Endodermal cell (in vitro differentiated cells): ENCODE measurements at regions not wholly inside any gene's neighbourhood (a gene's known extent, or its start where the extent isn't known, plus 50 kb on each side); places are given as distances from the start of the nearest gene placed in this dataset.
"Not testable (repeated sequence)": the region's sequence is repeated elsewhere in the genome, so short reads cannot be mapped to it uniquely, and the experiment has no call there.

Source experiments
- DNase-seq: peaks from one replicate; pipeline ENCODE4 v3.0.0-alpha.2; 2017
- H3K27ac ChIP-seq: 2 replicates; pipeline ENCODE4 v1.5.1; 2013; ENCODE audit warnings: mild to moderate bottlenecking, low read depth, low read length, moderate library complexity
- H3K27me3 ChIP-seq: 2 replicates; pipeline ENCODE4 v1.6.1; 2013; ENCODE audit warnings: mild to moderate bottlenecking, low read length, moderate library complexity; ENCODE audit not compliant: insufficient read depth, control insufficient read depth, poor library complexity, severe bottlenecking
- H3K36me3 ChIP-seq: 2 replicates; pipeline ENCODE4 v1.7.0; 2013; ENCODE audit warnings: mild to moderate bottlenecking, low read length, moderate library complexity; ENCODE audit not compliant: control insufficient read depth, insufficient read depth
- H3K4me1 ChIP-seq: one replicate; pipeline ENCODE4 v1.7.0; 2013; ENCODE audit warnings: low read length; ENCODE audit not compliant: control insufficient read depth, insufficient read depth
- H3K4me3 ChIP-seq: 2 replicates; pipeline ENCODE4 v1.5.1; 2013; ENCODE audit warnings: mild to moderate bottlenecking, low read length, moderate library complexity
- H3K9ac ChIP-seq: 2 replicates; pipeline ENCODE4 v1.6.1; 2013; ENCODE audit warnings: mild to moderate bottlenecking, low read length, moderate library complexity; ENCODE audit not compliant: poor library complexity, severe bottlenecking; ENCODE audit errors: extremely low read depth
- H3K9me3 ChIP-seq: 2 replicates; pipeline ENCODE4 v1.6.1; 2013; ENCODE audit warnings: mild to moderate bottlenecking, low read length, moderate library complexity; ENCODE audit not compliant: control insufficient read depth
- H3K27ac Mint-ChIP-seq: 2 replicates; pipeline ENCODE4 v1.8.0; 2020; ENCODE audit warnings: mixed read lengths
- H3K27me3 Mint-ChIP-seq: 2 replicates; pipeline ENCODE4 v1.8.0; 2021; ENCODE audit warnings: mild to moderate bottlenecking, mixed read lengths; ENCODE audit not compliant: insufficient read depth
- H3K36me3 Mint-ChIP-seq: 2 replicates; pipeline ENCODE4 v1.8.0; 2020; ENCODE audit warnings: low read depth, mixed read lengths
- H3K4me1 Mint-ChIP-seq: 2 replicates; pipeline ENCODE4 v1.8.0; 2020; ENCODE audit warnings: mixed read lengths
- H3K4me3 Mint-ChIP-seq: 2 replicates; pipeline ENCODE4 v1.8.0; 2020; ENCODE audit warnings: mild to moderate bottlenecking, moderate library complexity, mixed read lengths
- H3K9me3 Mint-ChIP-seq: 2 replicates; pipeline ENCODE4 v1.8.0; 2020; ENCODE audit warnings: mild to moderate bottlenecking, mixed read lengths
- CTCF ChIP-seq: fragments of 200-600 bp; sonication (generic); conservative IDR thresholded peaks from 2 replicates; pipeline ENCODE4 v1.5.0; 2021; ENCODE audit warnings: antibody characterized with exemption, mild to moderate bottlenecking
- WGBS, 2 experiments: methylation state at CpG; one replicate each; pipeline versions ENCODE4 v1.1.5 to v1.1.7; 2013; ENCODE audit warnings: missing lambda C conversion rate in 2 of 2, mixed read lengths in 1 of 2; ENCODE audit not compliant: insufficient coverage in 1 of 2, insufficient read length in 1 of 2; 5-methylcytosine and 5-hydroxymethylcytosine counted together

- Mint-ChIP-seq H3K27me3 (no peaks in the 10 kb centered on the region), H3K4me1 (no peaks in the 10 kb centered on the region), H3K27ac (no peak overlapping the region), H3K36me3 (peaks cover 82% of the 10 kb centered on the region), H3K9me3 (peaks cover 51% of the 10 kb centered on the region), H3K4me3 (no peak overlapping the region)
- Histone ChIP-seq H3K36me3 (peaks cover 9% of the 10 kb centered on the region), H3K9me3 (peaks cover 30% of the 10 kb centered on the region), H3K9ac (no peak overlapping the region), H3K4me1 (no peaks in the 10 kb centered on the region), H3K27me3 (no peaks in the 10 kb centered on the region), H3K27ac (no peak overlapping the region), H3K4me3 (no peak overlapping the region)
- no peak for DNase-seq
- 67% methylated on average over 1 of the region's 1 CpG; no CpG with 5 or more reads in 1 of the 2 experiments for WGBS, 2 experiments
- TF ChIP-seq CTCF = no peak
Observed at GRCh38 chr7:19957664-19958063, 184.2 kb upstream of the TMEM196 start.

GRCh38 chr7:19954166-19954565 is 180.7 kb upstream of the TMEM196 start:
- H3K27me3 ChIP-seq, H3K36me3 ChIP-seq, DNase-seq, H3K27ac Mint-ChIP-seq, H3K27me3 Mint-ChIP-seq, H3K4me3 ChIP-seq, H3K4me3 Mint-ChIP-seq, H3K9ac ChIP-seq, H3K4me1 Mint-ChIP-seq, H3K4me1 ChIP-seq, H3K27ac ChIP-seq: not testable (repeated sequence)
- H3K9me3 ChIP-seq = peaks cover 36% of the 10 kb centered on the region
- Mint-ChIP-seq H3K36me3 (peaks cover 89% of the 10 kb centered on the region), H3K9me3 (peaks cover 82% of the 10 kb centered on the region)
- WGBS, 2 experiments = 92% methylated on average over 6 to 7 of the region's 7 CpGs

GRCh38 chr7:19953411-19953810 is 180.0 kb upstream of the TMEM196 start:
- not testable (repeated sequence) for H3K36me3 ChIP-seq
- peaks cover 91% of the 10 kb centered on the region for H3K36me3 Mint-ChIP-seq
- WGBS, 2 experiments = 94 to 97% methylated on average over 4 to 5 of the region's 5 CpGs

GRCh38 chr7:19948160-19948559 is 174.7 kb upstream of the TMEM196 start:
- Histone ChIP-seq H3K4me3 (no peak overlapping the region), H3K36me3 (no peaks in the 10 kb centered on the region), H3K9ac (no peak overlapping the region), H3K27ac (no peak overlapping the region), H3K27me3 (no peaks in the 10 kb centered on the region), H3K9me3 (peaks cover 6% of the 10 kb centered on the region), H3K4me1 (no peaks in the 10 kb centered on the region)
- H3K27me3 Mint-ChIP-seq = no peaks in the 10 kb centered on the region
- H3K4me1 Mint-ChIP-seq = no peaks in the 10 kb centered on the region
- peaks cover 48% of the 10 kb centered on the region for H3K9me3 Mint-ChIP-seq
- DNase-seq = no peak
- no peak for TF ChIP-seq CTCF
- no peak overlapping the region for H3K27ac Mint-ChIP-seq
- no peak overlapping the region for H3K4me3 Mint-ChIP-seq
- peaks cover 50% of the 10 kb centered on the region for H3K36me3 Mint-ChIP-seq
- 98 to 100% methylated on average over 1 to 3 of the region's 3 CpGs for WGBS, 2 experiments

More at GRCh38 chr7:19953411-19953810, 180.0 kb upstream of the TMEM196 start:
- not testable (repeated sequence) for H3K27me3 ChIP-seq, H3K9ac ChIP-seq, H3K4me1 Mint-ChIP-seq, H3K27ac Mint-ChIP-seq, H3K4me3 ChIP-seq, H3K4me3 Mint-ChIP-seq, H3K4me1 ChIP-seq, DNase-seq, H3K27me3 Mint-ChIP-seq, H3K27ac ChIP-seq
- peaks cover 88% of the 10 kb centered on the region for H3K9me3 Mint-ChIP-seq
- peaks cover 36% of the 10 kb centered on the region for H3K9me3 ChIP-seq
